WTC11 (cell line): ENCODE measurements at regions not wholly inside any gene's neighbourhood (a gene's known extent, or its start where the extent isn't known, plus 50 kb on each side); places are given as distances from the start of the nearest gene placed in this dataset.

Experiments used
- ETV6 ChIP-seq: sonication (generic); formaldehyde crosslinking; IDR thresholded peaks from 2 replicates; pipeline ENCODE4 v1.8.1; 2022; ENCODE audit warnings: mild to moderate bottlenecking, missing genetic modification reagents
- KAT7 ChIP-seq: sonication (generic); formaldehyde crosslinking; IDR thresholded peaks from 2 replicates; pipeline ENCODE4 v1.8.1; 2023; ENCODE audit warnings: missing genetic modification reagents, mild to moderate bottlenecking, borderline replicate concordance
- TF ChIP-seq, protein P1 (sequence below): fragments of 200-600 bp; IDR thresholded peaks from 2 replicates; pipeline ENCODE4 v1.8.0; 2022; ENCODE audit warnings: antibody characterized with exemption
- TF ChIP-seq, protein P2 (sequence below): sonication (generic); formaldehyde crosslinking; IDR thresholded peaks from 2 replicates; pipeline ENCODE4 v1.8.1; 2022; ENCODE audit warnings: missing genetic modification reagents, borderline replicate concordance
- TF ChIP-seq, protein P3 (sequence below): sonication (generic); formaldehyde crosslinking; IDR thresholded peaks from 2 replicates; pipeline ENCODE4 v1.8.1; 2023; ENCODE audit warnings: mild to moderate bottlenecking, missing genetic modification reagents
- TF ChIP-seq, protein P4 (sequence below): sonication (generic); formaldehyde crosslinking; IDR thresholded peaks from 2 replicates; pipeline ENCODE4 v1.8.1; 2023; ENCODE audit warnings: mild to moderate bottlenecking, missing genetic modification reagents, borderline replicate concordance

DNA sequence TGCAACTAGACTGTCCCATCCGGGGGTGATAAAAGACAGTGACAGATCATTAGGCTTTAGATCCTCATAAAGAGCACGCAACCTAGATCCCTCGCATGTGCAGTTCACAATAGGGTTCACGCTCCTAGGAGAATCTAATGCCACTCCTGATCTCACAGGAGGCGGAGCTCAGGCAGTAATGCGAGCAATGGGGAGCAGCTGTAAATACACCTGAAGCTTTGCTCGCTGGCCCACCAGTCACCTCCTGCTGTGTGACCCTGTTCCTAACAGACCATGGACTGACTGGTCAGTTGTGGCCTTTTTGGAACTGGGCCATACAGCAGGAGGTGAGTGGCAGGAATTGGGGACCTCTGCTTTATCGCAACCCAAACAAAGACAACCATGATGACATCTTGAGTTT lies 173.2 kb downstream of the DLEU7 start:
- TF ChIP-seq, protein P1, sequence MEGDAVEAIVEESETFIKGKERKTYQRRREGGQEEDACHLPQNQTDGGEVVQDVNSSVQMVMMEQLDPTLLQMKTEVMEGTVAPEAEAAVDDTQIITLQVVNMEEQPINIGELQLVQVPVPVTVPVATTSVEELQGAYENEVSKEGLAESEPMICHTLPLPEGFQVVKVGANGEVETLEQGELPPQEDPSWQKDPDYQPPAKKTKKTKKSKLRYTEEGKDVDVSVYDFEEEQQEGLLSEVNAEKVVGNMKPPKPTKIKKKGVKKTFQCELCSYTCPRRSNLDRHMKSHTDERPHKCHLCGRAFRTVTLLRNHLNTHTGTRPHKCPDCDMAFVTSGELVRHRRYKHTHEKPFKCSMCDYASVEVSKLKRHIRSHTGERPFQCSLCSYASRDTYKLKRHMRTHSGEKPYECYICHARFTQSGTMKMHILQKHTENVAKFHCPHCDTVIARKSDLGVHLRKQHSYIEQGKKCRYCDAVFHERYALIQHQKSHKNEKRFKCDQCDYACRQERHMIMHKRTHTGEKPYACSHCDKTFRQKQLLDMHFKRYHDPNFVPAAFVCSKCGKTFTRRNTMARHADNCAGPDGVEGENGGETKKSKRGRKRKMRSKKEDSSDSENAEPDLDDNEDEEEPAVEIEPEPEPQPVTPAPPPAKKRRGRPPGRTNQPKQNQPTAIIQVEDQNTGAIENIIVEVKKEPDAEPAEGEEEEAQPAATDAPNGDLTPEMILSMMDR: no peak
- no peak for TF ChIP-seq ETV6 (CRISPR knock-in tag)
- no peak for TF ChIP-seq KAT7 (CRISPR knock-in tag)
- TF ChIP-seq, protein P2, sequence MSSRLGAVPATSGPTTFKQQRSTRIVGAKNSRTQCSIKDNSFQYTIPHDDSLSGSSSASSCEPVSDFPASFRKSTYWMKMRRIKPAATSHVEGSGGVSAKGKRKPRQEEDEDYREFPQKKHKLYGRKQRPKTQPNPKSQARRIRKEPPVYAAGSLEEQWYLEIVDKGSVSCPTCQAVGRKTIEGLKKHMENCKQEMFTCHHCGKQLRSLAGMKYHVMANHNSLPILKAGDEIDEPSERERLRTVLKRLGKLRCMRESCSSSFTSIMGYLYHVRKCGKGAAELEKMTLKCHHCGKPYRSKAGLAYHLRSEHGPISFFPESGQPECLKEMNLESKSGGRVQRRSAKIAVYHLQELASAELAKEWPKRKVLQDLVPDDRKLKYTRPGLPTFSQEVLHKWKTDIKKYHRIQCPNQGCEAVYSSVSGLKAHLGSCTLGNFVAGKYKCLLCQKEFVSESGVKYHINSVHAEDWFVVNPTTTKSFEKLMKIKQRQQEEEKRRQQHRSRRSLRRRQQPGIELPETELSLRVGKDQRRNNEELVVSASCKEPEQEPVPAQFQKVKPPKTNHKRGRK: no peak
- TF ChIP-seq, protein P3, sequence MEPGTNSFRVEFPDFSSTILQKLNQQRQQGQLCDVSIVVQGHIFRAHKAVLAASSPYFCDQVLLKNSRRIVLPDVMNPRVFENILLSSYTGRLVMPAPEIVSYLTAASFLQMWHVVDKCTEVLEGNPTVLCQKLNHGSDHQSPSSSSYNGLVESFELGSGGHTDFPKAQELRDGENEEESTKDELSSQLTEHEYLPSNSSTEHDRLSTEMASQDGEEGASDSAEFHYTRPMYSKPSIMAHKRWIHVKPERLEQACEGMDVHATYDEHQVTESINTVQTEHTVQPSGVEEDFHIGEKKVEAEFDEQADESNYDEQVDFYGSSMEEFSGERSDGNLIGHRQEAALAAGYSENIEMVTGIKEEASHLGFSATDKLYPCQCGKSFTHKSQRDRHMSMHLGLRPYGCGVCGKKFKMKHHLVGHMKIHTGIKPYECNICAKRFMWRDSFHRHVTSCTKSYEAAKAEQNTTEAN: no peak
- TF ChIP-seq, protein P4, sequence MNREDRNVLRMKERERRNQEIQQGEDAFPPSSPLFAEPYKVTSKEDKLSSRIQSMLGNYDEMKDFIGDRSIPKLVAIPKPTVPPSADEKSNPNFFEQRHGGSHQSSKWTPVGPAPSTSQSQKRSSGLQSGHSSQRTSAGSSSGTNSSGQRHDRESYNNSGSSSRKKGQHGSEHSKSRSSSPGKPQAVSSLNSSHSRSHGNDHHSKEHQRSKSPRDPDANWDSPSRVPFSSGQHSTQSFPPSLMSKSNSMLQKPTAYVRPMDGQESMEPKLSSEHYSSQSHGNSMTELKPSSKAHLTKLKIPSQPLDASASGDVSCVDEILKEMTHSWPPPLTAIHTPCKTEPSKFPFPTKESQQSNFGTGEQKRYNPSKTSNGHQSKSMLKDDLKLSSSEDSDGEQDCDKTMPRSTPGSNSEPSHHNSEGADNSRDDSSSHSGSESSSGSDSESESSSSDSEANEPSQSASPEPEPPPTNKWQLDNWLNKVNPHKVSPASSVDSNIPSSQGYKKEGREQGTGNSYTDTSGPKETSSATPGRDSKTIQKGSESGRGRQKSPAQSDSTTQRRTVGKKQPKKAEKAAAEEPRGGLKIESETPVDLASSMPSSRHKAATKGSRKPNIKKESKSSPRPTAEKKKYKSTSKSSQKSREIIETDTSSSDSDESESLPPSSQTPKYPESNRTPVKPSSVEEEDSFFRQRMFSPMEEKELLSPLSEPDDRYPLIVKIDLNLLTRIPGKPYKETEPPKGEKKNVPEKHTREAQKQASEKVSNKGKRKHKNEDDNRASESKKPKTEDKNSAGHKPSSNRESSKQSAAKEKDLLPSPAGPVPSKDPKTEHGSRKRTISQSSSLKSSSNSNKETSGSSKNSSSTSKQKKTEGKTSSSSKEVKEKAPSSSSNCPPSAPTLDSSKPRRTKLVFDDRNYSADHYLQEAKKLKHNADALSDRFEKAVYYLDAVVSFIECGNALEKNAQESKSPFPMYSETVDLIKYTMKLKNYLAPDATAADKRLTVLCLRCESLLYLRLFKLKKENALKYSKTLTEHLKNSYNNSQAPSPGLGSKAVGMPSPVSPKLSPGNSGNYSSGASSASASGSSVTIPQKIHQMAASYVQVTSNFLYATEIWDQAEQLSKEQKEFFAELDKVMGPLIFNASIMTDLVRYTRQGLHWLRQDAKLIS (CRISPR knock-in tag): no peak
